Activated T-cell treated with anti-CD3 and anti-CD28 coated beads, Interleukin-2, amount 50 U/mL, for 72 hours (primary cell): ENCODE measurements at regions not wholly inside any gene's neighbourhood (a gene's known extent, or its start where the extent isn't known, plus 50 kb on each side); places are given as distances from the start of the nearest gene placed in this dataset.
A peak's percentile ranks its signal among the peaks of the same experiment; 100 is the strongest.
"Not testable (repeated sequence)": the region's sequence is repeated elsewhere in the genome, so short reads cannot be mapped to it uniquely, and the experiment has no call there.

ENCODE experiments used
- ATAC-seq, 2 donors: fragments of 150-1000 bp; cut with Tn5 transposase; replicated peaks in 1 of 2; 2 replicates each; pipeline ENCODE4 v1.10.0; 2021; ENCODE audit warnings: moderate library complexity in 2 of 2, mild to moderate bottlenecking in 1 of 2
- DNase-seq, 2 donors: peaks; one replicate each; pipeline ENCODE4 v3.0.0; 2021 to 2022; ENCODE audit warnings: mixed read lengths in 1 of 2
- H3K27ac Mint-ChIP-seq: one replicate; pipeline ENCODE4 v1.8.0; 2022; ENCODE audit warnings: mild to moderate bottlenecking, moderate library complexity, mixed read lengths
- H3K27me3 Mint-ChIP-seq: one replicate; pipeline ENCODE4 v1.8.0; 2022; ENCODE audit warnings: low read depth, mixed read lengths
- H3K36me3 Mint-ChIP-seq, 2 donors: one replicate each; pipeline ENCODE4 v1.8.0; 2022; ENCODE audit warnings: mixed read lengths in 2 of 2, mild to moderate bottlenecking in 1 of 2; ENCODE audit not compliant: insufficient read depth in 2 of 2
- H3K4me1 Mint-ChIP-seq: one replicate; pipeline ENCODE4 v1.8.0; 2022; ENCODE audit warnings: low read depth, mixed read lengths
- H3K4me3 Mint-ChIP-seq, 2 donors: one replicate each; pipeline ENCODE4 v1.8.0; 2022; ENCODE audit warnings: mild to moderate bottlenecking in 2 of 2, mixed read lengths in 2 of 2, moderate library complexity in 2 of 2
- H3K9me3 Mint-ChIP-seq, 2 donors: one replicate each; pipeline ENCODE4 v1.8.0; 2022; ENCODE audit warnings: mixed read lengths in 2 of 2

DNA sequence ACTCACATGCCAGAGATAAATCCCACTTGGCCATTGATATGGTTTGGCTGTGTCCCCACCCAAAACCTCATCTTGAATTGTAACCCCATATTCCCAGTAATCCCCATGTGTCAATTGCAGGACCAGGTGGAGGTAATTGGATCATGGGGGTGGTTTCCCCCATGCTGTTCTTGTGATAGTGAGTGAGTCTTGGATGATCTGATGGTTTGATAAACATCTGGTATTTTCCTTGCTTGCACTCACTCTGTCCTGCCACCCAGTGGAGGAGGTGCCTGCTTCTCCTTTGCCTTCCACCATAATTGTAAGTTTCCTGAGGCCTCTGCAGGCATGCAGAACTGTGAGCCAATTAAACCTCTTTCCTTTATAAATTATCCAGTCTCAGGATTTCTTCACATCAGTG lies 50.4 kb upstream of the B3GAT2 start:
- not testable (repeated sequence) for ATAC-seq, H3K9me3 Mint-ChIP-seq, H3K27ac Mint-ChIP-seq, H3K36me3 Mint-ChIP-seq, H3K4me3 Mint-ChIP-seq, DNase-seq, H3K4me1 Mint-ChIP-seq
- peaks cover 12% of the 10 kb centered on the region for H3K27me3 Mint-ChIP-seq

DNA sequence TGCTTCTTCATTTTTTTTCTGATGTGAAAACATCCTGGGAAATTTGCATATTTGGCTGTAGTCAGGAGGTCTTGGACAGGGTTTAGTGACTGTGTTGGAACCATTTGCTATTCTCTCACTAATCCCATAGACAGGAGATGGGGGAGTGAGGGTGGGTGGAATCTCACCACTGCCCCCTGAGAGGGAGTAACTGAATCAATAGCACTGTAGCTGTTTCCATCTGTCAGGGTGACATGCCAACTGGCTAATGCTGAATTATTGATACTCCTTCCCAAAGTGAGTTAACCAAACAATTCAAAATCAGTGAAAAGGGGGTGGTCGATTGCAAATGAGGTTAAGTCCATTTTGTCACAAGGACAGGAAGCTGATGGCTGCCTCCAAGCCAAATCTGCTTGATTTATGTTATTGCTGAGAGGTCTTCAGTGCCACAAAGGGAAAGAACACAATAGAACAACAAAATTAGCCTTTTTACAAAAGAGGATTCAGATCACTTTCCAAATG lies 55.1 kb upstream of the B3GAT2 start:
- Mint-ChIP-seq H3K27me3 (peaks cover 18% of the 10 kb centered on the region), H3K9me3 (no peaks in the 10 kb centered on the region), H3K4me3 (no peak overlapping the region), H3K36me3 (no peaks in the 10 kb centered on the region), H3K4me1 (no peaks in the 10 kb centered on the region), H3K27ac (no peak overlapping the region)
- DNase-seq = no peak
- ATAC-seq = no peak

DNA sequence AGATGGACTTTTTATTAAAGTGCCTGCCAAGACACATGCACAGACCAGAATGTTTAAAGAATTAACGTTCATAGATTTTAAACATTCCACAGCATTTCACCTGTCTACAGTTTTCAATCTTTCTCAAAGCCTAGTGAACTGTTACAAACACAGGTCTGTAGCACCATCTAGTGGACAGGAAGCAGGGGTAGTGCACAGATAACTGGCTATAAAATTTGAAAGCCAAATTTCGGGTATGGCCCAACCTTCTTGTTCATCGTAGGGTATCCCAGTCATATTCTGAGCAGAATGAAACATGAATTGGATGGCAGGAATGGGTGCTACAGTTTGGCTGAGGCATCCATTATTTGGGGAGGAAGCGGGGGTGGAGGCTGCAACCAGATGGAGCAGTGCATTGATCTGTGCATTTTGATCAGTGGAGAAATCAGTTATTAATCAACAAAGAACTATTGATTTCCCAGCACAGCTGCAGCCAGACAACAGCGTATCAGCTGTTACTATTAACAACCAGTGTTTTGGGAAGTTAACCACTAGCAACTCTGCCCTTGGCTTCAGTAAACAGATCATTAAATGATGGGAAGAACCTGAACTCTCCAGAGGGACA lies 56.1 kb upstream of the B3GAT2 start:
- ATAC-seq = peak; percentile 68
- no peak overlapping the region for H3K27ac Mint-ChIP-seq
- H3K4me1 Mint-ChIP-seq = no peaks in the 10 kb centered on the region
- DNase-seq = peak; percentile 7 to 29
- H3K36me3 Mint-ChIP-seq = no peaks in the 10 kb centered on the region
- peaks cover 13% of the 10 kb centered on the region for H3K27me3 Mint-ChIP-seq
- no peaks in the 10 kb centered on the region for H3K9me3 Mint-ChIP-seq
- no peak overlapping the region for H3K4me3 Mint-ChIP-seq

DNA sequence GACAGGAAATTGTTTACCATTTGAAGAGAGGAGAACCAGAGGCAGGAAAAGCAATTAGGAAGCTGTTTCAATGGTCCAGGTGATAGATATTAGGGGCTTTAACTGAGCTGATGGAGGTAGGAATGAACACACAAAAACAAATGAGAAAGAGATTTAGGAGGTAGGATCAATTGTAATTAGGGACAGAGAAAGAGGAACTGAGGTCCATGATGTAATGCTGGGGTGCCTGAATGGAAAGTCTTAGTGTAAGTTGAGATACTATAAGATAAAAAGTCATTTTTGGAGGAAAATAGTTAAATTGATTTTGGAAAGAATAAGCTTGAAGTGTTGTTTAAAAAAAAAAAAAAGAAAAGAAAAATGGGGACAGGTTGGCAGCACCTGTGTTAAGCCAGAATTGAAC lies 58.5 kb upstream of the B3GAT2 start:
- H3K4me1 Mint-ChIP-seq = no peaks in the 10 kb centered on the region
- H3K27me3 Mint-ChIP-seq = peaks cover 13% of the 10 kb centered on the region
- no peak overlapping the region for H3K4me3 Mint-ChIP-seq
- no peak for DNase-seq
- no peaks in the 10 kb centered on the region for H3K9me3 Mint-ChIP-seq
- no peak overlapping the region for H3K27ac Mint-ChIP-seq
- no peak for ATAC-seq
- no peaks in the 10 kb centered on the region for H3K36me3 Mint-ChIP-seq

DNA sequence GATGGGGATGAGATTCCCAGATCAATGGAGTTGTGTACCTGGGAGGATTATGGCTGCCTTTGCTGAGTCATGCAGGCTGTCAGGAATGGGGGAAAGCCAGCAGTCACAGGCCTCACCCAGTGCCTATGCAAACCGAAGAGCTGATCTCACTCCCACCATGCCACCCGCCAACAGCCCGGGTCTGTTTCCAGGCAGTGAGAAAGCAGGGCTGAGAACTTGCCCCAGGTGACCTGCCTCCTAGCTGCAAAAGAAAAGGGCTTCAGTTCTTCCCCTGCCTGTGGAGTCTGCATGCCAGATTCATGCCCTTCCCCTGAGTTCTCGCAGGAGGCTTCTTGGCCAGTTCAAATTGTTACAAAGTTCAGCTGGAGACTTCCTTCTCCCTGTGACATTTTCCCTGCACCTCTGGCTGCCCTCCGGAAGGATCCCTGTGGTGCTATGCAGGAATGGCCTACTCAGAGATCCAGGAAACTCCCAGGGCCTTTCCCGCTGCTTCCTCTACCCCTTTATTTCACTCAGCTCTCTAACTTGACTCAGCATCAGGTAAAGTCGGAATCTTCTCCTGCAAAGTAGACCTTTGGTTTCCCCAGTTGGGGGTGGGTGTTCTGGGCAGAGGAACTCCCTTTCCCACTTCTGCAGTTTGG lies 71.5 kb upstream of the B3GAT2 start:
- H3K27ac Mint-ChIP-seq = no peak overlapping the region
- DNase-seq (no peak), ATAC-seq (no peak)
- H3K9me3 Mint-ChIP-seq = peaks cover 0 to 2% of the 10 kb centered on the region in 2 donors
- no peak overlapping the region for H3K4me3 Mint-ChIP-seq
- no peaks in the 10 kb centered on the region for H3K36me3 Mint-ChIP-seq
- no peaks in the 10 kb centered on the region for H3K4me1 Mint-ChIP-seq
- H3K27me3 Mint-ChIP-seq = peaks cover 9% of the 10 kb centered on the region

DNA sequence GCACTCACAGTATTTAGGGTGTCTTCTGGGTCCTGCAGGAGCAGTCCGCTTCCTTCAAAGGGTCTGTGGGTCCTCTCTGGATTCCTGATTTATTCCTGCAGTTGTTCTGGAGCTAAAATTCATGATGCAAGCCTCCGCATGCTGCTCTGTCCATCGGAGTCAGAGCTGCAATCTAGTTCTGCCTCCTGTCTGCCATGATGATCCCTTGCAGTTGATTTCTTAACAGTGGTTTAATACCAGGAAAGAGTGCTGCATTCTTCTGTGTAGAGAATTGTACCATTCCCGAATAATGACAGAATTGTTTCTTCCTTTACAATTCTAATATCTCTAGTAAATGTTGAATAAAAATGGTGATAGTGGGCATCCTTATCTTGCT lies 72.0 kb upstream of the B3GAT2 start:
- Mint-ChIP-seq H3K36me3 (no peaks in the 10 kb centered on the region), H3K9me3 (peaks cover 0 to 2% of the 10 kb centered on the region in 2 donors), H3K27me3 (peaks cover 9% of the 10 kb centered on the region), H3K4me3 (no peak overlapping the region), H3K27ac (no peak overlapping the region), H3K4me1 (no peaks in the 10 kb centered on the region)
- no peak for ATAC-seq
- no peak for DNase-seq

DNA sequence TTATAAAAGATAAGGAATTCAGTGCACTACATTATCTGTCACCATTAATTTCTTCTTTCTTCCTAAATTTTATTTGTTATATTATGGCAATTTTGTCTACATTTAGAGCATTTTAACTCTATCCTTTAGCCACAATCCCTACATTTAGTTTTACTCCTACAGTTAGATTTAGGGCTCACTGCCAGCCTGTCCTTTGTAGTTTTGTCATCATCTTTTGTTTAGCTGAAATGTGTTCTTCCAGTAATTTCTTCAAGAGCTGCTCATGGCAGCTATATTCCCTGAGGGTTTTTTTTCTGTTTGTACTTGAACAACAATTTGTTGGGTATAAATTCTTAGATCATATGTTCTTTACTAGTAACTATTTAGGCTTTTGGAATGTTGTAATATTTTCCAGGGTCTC lies 72.7 kb upstream of the B3GAT2 start:
- Mint-ChIP-seq H3K4me1 (no peaks in the 10 kb centered on the region), H3K9me3 (no peaks in the 10 kb centered on the region), H3K27ac (no peak overlapping the region), H3K27me3 (peaks cover 9% of the 10 kb centered on the region), H3K4me3 (no peak overlapping the region), H3K36me3 (no peaks in the 10 kb centered on the region)
- DNase-seq (no peak), ATAC-seq (no peak)

DNA sequence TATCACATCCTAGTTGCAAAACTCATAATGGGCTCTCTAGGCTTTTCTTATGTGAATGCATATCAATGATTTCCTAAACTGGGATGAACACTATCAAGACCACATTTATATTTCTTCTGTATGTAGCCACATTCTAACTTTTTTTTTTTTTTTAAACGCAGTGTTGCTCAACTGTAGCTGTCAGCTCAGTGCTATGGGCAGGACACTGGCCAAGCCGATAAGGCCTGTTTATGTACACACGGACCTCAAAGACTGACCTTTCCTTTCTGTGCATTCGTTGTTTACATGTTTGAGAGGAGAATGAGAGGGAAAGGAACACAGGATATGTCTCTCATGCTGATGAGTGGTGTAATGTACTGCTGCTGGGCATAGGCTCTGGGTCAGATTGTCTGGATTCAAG lies 75.1 kb upstream of the B3GAT2 start:
- H3K4me3 Mint-ChIP-seq = no peak overlapping the region
- DNase-seq (no peak), ATAC-seq (no peak)
- no peaks in the 10 kb centered on the region for H3K9me3 Mint-ChIP-seq
- H3K4me1 Mint-ChIP-seq = no peaks in the 10 kb centered on the region
- no peaks in the 10 kb centered on the region for H3K36me3 Mint-ChIP-seq
- H3K27ac Mint-ChIP-seq = no peak overlapping the region
- peaks cover 9% of the 10 kb centered on the region for H3K27me3 Mint-ChIP-seq

DNA sequence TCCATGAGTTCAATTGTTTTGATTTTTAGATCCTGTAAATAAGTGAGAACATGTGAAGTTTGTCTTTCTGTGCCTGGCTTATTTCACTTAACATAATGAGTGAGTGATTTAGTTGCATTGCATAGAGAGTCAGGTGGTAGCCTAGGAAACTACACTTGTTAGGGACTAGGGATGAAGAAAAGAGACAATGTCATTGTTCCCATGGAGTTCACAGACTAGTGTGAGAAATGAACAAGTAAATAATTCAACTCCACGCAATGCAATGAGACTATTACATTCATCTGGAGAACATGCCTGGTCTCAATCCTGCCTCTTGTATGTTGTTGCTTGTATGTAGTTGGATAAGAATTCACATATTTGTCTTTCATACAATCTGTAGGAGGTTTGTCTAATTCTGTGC lies 76.3 kb upstream of the B3GAT2 start:
- Mint-ChIP-seq H3K36me3 (no peaks in the 10 kb centered on the region), H3K9me3 (no peaks in the 10 kb centered on the region), H3K27me3 (peaks cover 11% of the 10 kb centered on the region), H3K4me3 (no peak overlapping the region), H3K27ac (no peak overlapping the region), H3K4me1 (no peaks in the 10 kb centered on the region)
- DNase-seq (no peak), ATAC-seq (no peak)

DNA sequence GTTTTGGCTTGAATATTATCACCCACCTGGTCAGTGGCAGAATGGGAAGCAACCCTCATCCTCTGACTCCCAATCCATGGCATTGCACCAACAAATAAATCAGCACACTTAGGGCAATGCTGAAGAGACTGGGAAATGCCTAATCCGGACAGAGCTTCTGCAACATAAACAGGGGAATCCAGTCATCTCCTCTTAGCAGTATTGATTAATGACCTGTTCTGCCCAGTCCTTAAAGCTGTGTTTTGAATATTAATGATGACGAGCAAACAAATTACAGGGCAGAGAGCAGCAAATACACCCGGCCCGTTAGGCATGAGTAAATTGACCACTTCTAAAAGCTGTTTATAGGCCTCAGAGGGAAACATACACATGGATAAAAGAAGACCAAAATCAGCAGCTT lies 77.0 kb upstream of the B3GAT2 start:
- no peak overlapping the region for H3K4me3 Mint-ChIP-seq
- no peaks in the 10 kb centered on the region for H3K9me3 Mint-ChIP-seq
- no peaks in the 10 kb centered on the region for H3K4me1 Mint-ChIP-seq
- no peak overlapping the region for H3K27ac Mint-ChIP-seq
- ATAC-seq (no peak), DNase-seq (no peak)
- H3K27me3 Mint-ChIP-seq = peaks cover 18% of the 10 kb centered on the region
- H3K36me3 Mint-ChIP-seq = no peaks in the 10 kb centered on the region

DNA sequence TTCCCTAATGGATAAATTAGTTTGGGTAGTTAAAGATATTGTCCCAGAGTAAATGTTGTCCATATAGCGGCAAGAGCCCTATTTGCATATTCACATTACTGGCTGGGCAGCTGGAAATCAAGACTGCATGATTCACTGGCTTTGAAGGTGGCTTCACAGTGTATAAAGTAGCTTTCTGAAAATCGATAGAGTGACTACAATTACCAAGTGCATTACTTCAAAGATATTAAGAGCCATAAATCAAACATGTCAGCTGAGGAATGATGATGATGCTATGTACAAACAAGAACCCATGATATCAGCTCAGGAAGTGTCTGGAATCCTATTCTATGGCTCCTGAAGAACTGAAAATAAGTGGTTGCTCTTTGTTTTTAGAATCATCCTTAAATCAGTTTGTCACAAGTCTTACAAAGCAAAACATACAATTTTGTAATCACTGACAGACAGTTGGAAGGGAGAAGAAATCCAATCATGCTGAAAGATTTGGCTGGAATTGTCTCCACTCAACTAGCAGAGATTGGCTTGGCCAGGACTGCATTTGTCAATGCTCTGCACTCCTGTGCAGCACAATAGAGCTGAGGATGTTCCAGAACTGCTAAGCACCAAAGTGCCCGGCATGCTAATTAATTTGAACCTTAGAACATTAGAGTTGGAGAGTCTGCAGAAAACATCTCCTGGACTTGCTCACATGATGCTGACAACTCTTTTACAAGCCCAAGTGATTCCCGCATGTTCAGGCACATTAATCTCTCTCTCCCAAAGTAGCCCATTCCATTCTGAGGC lies 77.9 kb upstream of the B3GAT2 start:
- Mint-ChIP-seq H3K27me3 (peaks cover 18% of the 10 kb centered on the region), H3K9me3 (no peaks in the 10 kb centered on the region)
- DNase-seq = no peak

DNA sequence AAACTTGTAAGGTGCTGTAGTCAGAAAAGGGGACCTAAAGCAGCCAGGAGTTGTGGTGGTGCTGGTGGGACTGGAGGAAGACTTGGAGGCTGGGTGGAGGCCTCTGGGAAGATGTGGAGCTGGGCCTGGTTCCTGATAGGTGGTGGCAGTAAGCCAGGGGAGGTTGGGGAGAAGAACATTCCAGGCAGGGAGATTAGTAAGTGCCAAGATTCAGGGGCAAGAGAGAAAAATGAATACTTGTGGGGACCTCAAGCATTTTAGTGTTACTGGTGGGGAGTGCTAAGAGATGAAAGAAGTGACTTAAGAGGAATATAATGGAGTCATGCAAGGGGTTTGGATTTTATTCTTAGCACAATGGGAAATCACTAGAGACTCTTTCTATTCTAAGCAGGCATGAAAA lies 79.0 kb upstream of the B3GAT2 start:
- no peaks in the 10 kb centered on the region for H3K36me3 Mint-ChIP-seq
- no peaks in the 10 kb centered on the region for H3K4me1 Mint-ChIP-seq
- DNase-seq = no peak
- peaks cover 20% of the 10 kb centered on the region for H3K27me3 Mint-ChIP-seq
- H3K27ac Mint-ChIP-seq = no peak overlapping the region
- H3K9me3 Mint-ChIP-seq = no peaks in the 10 kb centered on the region
- no peak overlapping the region for H3K4me3 Mint-ChIP-seq
- no peak for ATAC-seq

More for the DNA sequence above, 77.9 kb upstream of the B3GAT2 start:
- no peak for ATAC-seq
- Mint-ChIP-seq H3K36me3 (no peaks in the 10 kb centered on the region), H3K27ac (no peak overlapping the region), H3K4me3 (no peak overlapping the region), H3K4me1 (no peaks in the 10 kb centered on the region)

DNA sequence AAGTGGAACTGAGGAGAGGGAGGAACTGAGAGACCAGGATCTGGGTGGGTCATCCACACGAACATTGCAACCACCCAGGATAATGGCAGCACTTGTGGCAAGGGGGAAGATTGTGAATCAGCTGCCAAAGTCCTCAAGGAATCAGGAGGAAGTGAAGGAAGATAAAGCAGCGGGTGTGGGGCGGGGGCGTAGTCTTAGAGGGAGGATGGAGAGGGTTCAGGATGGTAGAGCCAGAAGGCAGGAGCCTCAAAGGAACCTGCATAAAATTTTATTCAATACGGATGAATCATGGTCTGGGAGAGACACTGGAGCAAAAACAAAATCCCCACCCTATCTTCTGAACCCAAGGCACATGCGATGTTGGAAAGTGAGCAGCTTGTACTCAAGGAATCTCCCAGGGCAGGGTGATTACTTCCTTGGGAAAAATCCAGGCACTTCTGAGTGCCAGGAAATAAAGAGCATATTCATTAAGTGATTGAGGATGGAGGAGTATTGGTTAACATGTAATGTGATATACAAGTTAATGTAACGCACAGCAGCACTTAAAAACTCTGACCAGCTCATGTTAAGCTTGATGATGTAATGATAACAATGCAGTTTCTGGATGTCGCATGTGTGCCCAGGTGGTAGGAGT lies 82.0 kb upstream of the B3GAT2 start:
- Mint-ChIP-seq H3K27me3 (peaks cover 14% of the 10 kb centered on the region), H3K27ac (no peak overlapping the region), H3K36me3 (no peaks in the 10 kb centered on the region), H3K4me3 (no peak overlapping the region), H3K9me3 (no peaks in the 10 kb centered on the region), H3K4me1 (no peaks in the 10 kb centered on the region)
- DNase-seq = no peak
- ATAC-seq = no peak
